Hypothalamus (tissue), 51 donors: ENCODE measurements at regions not wholly inside any gene's neighbourhood (a gene's known extent, or its start where the extent isn't known, plus 50 kb on each side); places are given as distances from the start of the nearest gene placed in this dataset.

ENCODE experiments used
- DNase-seq, 51 donors: peaks; one replicate each; lab custom pipeline; 2025; lab: John Stamatoyannopoulos, UW

DNA sequence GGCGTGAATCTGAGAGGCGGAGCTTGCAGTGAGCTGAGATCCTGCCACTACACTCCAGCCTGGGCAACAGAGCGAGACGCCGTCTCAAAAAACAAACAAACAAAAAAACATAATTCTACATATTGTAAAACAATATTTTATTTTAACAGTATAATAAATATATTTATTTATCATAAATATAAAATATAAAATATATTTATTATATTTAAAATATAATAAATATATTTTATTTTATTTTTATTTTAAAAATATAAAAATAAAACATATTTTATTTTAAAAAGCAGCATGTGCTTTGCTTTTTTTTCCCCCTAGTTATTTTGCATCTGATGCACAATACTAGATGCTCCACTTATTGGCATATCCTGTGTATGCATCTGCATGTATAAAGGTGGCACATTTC is 1634.6 kb upstream of the PCDH20 start:
- no peak for DNase-seq

DNA sequence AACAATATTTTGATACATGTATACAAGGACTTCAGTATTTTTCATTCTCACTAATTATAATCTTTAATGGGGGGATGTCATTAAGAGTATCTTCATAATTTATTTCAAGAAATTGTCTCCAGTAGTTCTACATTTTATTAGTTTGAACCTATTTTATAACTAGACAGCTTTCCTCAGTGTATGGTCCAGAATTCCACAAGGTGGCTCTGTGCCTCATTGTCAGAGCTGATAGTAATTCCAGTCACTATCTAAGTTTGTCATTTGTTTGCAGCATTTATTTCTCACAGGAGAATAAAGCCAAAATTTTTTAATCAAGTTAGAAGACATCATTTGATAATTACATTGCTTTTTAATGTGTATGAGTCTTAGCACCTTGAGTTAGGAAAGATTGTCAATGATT is 1633.0 kb upstream of the PCDH20 start:
- peak in 1 of 51 donors; percentile 0 for DNase-seq

DNA sequence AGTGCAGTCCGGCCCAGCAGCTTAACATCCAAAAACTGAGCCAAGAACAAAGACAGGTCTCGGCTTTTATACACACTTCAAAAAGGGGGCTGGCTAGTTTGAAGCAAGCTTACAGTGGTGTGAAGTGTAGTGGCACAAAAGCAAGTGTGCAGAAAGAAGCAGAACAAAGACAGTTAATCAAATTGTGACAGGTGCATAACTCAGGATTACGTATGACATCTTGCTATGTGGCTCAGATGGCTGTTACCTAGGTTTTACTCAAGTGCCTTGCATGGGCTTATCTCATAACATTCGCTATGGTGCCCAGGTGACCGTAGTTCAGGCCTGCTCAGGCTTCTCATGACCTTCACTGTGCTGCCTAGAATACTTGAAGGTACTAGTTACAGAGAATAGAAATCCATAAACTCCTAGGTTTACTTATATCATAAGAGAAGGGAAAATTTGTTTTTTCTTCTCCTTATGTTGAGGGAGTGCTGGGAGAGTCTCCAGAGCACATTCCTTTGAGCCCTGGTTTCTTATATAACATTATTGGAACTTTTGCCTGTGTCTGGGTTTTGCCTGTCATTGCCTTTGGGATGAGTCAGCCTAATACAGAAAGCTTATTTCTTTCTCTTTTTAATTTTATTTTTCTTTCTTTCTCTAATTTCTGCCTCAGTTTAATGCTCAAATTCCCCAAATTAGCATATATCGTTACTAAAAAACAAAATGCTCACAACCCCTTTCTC is 1629.1 kb upstream of the PCDH20 start:
- DNase-seq = no peak

DNA sequence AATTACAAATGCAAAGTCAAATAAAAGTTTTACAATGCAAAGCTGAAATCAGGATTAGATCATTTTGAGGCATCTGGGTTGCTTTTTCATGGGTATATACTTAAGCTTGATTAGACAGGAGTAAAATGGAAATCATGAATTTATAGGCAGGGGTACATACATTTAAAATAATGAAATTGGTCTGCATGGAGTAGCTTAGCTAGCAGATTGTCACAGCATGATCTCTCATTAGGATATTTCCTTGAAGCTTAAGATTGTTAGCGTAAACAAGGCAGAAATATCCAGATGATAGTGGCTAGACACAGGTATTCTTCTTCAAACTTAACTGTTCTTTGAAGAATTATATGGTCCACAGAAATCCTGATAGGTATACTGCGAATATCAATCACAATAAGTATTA is 1627.0 kb upstream of the PCDH20 start:
- no peak for DNase-seq

DNA sequence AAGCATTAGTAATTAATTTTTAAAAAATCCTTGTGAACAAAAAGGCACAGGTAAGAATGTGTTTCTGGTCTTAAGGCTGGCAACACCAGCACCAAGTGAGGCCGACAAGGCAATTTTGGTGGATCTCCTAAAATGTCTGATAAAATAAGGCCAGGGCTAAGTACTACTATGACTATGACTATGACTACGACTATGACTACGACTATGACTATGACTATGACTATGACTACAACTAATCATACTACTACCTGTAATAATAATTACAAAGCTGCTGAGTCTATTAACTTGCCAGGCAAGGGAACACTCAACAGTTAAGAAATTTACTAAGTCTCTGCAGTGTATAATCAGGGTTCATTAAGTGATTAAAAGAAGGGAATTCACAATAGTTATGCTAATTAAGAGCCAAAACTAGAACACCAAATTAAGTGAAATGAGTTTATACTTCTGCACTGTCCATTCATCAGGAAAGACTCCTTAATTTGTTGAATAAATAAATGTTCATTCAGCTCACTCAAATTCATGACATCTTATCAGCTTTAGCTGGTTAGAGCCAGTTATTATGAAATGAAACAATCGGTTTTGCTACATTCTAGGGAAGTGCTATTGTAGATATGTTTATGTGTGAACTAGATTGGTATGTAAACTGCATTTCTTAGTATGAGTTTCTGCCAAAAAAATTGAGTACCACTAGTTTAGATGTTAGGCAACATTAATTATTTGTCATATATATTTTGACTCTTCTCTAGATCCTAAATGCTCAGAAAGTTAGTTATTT is 1626.2 kb upstream of the PCDH20 start:
- no peak for DNase-seq

DNA sequence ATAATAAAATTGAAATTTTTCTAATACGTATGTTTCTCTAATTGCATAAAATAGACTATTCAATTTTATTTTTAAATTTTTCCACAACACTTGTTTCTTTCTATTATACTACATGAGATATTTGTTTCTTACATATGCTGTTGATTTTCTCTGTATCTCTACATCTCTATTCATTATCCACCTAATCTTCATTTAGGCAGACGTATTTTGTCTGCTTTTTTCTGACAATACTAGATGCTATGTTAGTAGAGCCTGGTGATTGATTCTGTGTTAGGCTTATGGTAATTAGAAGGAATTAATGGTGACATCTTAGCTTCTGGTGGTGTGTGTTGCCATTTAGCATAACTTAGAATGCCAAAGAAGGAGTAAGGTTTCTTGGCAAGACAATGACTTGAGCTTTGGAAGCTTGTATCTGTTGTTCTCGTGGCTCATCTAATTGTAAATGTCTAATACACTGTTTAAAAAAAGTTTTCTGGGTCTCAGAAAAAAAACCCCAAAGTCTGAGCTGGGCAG is 1610.7 kb upstream of the PCDH20 start:
- DNase-seq = no peak

DNA sequence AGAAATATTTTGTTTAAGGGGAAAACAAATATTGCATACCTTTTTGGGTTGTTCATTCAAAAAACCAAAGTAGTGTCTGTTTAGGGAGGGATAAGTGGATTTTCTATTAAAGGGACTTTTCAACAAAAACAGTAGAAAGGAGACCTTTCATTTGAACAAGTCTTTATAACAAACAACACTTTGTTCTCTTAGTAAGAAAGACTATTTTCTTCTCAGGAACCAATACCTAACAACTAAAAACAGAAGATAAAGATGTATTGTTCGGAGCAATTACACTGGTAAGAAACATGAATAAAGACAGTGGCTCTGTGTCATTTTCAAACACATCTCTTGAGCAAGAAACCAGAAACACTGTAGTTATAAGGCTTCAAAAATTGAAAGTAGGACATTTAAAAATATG is 1610.1 kb upstream of the PCDH20 start:
- no peak for DNase-seq

DNA sequence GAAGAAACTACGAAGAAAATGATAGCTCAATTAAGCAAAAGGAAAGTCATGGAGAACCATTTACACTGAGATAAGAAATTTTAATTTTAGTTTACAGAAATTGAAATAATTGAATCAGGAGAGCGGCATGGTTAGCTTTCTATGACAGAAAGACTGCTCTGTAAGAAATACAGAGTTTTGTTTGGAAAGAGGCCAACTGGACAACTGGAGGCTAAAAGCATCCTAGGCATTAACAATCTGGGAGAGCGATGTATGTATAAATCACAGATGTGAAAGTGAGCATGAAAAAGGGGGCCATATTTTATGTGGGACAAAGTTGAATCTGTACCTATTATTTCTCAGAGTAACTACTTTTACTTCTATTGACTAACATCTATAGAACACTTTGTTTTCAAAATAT is 1608.8 kb upstream of the PCDH20 start:
- no peak for DNase-seq

DNA sequence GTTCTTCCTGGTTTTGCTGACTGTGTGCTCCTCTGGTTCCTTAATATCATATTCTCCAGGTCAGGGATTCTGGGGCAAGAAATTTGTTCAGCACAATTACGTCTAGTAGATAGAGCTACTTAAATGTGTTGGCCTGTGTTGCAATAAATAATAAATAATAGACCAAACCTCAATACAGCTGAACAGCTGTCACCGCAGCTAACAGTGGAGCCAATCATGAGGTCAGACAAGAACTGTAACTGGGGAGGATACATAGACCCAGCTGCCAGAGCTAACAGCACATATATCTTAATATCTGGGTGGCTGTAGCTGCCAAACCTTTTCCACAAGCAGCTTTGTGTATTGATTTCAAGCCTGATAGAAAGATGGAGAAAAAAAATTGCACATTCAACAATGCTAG is 1596.3 kb upstream of the PCDH20 start:
- DNase-seq = no peak

DNA sequence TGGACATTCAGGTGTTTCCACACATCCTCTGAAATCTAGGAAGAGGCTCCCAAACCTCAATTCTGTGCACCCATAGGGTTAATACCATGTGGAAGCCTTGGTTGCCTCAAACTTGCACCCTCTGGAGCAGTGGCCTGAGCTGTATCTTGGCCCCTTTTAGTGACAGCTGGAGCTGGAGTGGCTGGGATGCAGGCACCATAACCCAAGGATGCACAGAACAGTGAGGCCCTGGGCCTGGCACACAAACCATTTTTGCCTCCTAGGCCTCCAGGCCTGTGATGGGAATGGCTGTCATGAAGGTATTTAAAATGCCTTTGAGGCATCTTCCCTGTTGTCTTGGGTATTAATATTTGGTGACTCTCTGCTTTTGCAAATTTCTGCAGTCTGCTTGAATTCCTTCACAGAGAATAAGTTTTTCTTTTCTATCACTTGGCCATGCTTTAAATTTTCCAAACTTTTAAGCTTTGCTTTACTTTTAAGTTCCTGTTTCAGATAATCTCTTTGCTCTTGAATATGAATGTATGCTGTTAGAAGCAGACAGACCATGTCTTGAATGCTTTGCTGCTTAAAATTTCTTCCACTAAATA is 1594.5 kb upstream of the PCDH20 start:
- DNase-seq = no peak

DNA sequence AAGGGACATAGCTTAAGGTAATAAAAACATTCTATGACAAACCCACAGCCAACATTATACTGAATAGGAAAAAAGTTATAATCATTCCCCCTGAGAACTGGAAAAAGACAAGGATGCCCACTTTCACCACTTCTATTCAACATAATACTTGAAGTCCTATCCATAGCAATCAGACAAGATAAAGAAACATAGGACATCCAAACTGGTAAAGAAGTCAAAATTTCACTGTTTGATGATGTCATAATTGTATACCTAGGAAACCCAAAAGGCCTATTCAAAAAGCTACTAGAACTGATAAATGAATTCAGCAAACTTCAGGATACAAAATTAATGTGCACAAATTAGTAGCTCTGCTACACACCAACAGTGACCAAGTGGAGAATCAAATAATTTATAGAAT is 1590.0 kb upstream of the PCDH20 start:
- DNase-seq = no peak

DNA sequence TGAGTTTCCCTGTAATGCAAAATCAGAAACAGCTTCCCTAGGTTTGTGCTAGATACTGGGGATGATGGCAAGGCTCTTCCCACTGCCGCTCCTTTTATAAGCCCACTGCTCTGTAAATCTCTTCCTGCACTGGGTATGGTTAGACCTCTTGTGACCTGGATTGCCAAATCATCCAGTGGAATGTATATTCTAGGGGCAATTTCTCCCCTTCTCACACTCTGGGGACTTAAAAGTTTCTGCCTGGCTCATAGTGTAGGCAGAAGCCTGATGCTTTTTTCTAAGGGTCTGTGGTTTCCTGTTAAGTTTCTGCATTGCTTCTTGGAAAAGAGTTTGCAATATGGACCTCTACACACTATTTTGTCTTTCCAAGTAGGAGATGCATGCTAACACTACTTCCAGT is 1582.0 kb upstream of the PCDH20 start:
- DNase-seq = no peak

DNA sequence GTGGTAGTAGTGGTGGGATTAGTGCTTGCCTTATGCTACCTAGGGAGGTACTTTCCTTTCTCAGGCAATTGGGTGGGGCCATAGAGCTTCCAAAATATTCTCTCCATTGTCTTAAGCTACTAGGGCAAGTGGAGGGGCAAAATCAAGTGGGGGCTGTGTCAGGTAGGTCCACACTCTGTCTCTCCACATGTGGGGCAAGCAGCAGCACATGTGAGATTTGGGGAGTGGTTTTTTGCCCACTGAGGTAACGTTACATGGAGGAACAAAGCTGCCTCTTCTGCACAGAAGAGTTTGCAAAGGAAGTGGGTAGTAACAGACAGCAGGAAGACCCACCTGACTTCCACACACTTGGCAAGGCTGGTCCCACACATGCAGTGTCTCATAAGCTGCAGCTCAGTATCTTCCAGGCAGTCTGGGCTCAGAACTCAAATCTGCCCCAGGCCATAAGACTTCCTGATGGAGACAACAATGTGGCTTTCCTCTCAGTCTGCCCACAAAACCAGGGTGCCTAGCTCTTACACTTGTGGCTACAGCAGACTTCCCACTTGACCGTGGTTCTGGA is 1581.5 kb upstream of the PCDH20 start:
- no peak for DNase-seq

DNA sequence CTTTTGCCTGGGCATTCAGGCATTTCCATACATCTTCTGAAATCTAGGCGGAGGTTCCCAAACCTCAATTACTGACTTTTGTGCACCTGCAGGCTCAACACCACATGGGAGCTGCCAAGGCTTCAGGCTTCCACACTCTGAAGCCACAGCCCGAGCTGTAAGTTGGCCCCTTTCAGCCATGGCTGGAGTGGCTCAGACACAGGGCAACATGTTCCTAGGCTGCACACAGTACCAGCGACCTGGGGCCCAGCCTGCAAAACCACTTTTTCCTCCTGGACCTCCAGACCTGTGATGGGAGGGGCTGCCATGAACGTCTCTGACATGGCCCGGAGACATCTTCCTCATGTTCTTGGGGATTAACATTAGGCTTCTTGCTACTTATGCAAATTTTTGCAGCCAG is 1558.2 kb upstream of the PCDH20 start:
- no peak for DNase-seq

DNA sequence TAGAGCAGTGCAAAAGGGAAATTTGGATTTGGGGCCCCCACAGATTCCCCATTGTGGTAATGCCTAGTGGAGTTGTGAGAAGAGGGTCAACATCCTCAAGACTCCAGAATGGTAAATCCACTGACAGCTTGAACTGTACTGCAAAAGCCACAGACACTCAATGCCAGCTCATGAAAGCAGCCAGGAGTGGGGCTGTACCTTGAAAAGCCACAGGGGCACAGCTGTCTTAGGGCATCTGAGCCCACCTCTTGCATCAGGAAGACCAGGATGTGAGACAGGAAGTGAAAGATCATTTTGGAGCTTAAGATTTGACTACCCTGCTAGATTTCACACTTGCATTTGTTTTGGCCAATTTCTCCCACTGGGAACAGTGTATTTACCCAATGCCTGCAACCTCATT is 1548.9 kb upstream of the PCDH20 start:
- no peak for DNase-seq

DNA sequence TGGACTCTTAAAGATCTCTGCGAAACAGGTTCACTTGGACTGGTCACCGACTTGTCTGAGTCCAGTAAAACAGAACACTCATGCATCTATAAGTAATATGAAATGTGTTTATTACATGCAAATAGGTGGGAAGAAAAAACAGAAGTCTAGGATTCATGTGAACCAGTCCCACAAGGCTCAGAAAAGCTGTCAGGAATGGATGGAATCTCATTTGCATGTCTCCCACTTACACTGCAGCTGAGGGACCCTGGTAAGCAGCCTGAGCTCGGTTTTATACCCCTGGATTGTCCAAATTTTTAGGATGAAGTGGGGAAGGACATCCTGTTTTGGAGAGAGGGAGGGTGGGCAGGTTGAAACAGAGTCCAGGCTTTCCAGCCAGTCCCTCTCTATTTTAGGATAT is 1545.1 kb upstream of the PCDH20 start:
- DNase-seq = no peak

DNA sequence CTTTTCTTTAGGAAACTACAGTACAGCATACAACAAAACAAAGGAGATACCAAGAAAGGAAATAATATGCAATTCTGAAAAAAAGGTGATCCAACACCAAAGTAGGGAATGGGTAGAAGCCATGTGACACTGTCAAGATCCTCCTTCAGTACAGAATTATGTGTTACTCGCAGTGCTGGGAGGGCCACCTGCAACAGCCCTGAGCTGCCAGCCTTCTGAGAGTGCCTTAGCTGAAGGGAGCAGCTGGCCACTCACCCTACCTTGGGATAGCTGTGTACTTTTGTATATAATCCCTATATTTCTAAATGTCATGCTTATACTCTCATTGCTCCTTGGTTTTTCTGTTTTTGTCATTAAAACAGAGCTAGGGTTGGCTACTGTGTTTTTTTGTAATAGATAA is 1518.2 kb upstream of the PCDH20 start:
- no peak for DNase-seq

DNA sequence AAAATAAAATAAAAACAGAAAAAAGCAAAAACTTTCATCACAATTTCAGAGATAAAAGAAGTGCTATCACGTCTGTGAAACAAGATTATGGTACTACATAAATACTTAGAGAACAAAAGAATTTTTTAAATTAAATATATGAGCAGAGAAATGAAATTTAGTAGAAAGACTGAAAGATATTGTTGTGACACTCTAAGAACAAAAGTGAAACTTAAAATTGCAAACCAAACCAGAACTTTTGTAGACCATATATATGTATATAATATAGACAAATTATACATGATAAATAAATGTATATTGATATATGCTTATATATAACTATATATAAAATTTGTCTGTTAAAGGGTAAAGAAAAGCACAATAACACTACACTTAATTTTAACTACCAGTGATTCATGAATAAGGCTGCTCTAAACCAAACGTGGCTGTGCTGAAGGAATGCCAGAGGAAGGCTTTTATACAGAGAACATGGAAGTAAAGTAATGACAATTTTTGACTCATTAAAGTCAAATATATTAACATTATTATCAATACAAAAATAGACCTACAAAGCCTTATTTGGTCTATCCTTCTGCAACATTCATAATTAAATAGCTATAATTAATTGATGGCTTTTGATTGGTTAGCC is 1516.7 kb upstream of the PCDH20 start:
- DNase-seq = no peak

DNA sequence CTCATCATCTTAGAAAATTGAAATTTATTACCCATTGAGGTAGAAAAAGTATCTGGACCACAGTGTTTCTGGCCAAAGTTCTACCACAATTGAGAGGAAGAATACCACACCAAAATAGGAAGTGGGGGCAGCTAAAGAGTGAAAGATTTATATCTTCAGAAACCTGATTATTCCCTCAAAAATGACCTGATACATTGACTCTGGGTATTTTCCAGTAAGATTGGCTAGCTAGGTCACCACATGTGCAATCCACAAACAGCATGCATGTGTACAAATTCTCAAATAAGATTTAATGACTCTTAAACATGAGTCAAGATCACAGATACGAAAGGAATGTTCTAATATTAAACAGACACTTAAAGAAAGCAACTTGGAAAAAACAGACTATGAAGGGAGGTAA is 1516.2 kb upstream of the PCDH20 start:
- DNase-seq = no peak

DNA sequence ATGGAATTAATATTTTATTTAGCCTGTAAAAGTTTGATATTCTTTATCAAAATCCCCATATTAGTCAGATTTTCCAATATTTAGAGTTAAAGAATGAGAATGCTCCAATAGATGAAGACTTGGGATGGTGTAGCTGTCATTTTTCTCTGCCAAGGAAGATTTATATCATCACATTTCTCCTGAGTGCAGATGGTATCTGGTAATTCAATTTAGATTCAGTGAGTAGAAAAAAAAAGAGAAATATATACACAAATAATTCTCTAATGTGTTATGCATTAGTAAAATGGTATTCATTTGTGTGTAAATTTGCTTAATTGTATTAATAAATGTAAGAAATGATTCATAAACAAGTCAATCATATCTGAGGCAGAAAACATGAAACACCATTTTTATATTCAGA is 1508.7 kb upstream of the PCDH20 start:
- no peak for DNase-seq

DNA sequence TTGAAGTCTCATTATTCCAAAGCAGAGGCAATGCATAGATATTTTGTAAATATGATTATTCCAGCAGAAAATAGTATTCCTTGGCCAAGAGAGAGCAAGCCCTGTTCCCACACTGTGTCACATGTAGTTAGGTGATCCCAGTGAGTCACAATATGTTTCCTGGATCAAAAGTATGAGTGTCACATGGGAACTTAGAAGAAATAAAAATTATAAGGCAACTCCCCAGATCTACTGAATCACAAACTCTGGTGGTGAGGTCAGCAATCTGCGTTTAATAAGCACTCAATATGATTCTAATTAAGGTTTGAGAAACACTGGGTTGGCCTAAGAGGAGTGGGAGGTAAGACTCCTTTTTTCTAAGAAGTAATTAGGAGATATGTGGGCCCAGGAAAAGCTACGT is 1504.5 kb upstream of the PCDH20 start:
- DNase-seq = no peak
